Spinal cord (tissue), 9 donors: ENCODE measurements at regions not wholly inside any gene's neighbourhood (a gene's known extent, or its start where the extent isn't known, plus 50 kb on each side); places are given as distances from the start of the nearest gene placed in this dataset.
A peak's percentile ranks its signal among the peaks of the same experiment; 100 is the strongest.
"Not testable (repeated sequence)": the region's sequence is repeated elsewhere in the genome, so short reads cannot be mapped to it uniquely, and the experiment has no call there.

Source experiments
- DNase-seq, 6 donors: peaks; one replicate each; pipeline versions ENCODE4 v3.0.0 to v3.0.0-alpha.2; 2013 to 2015; ENCODE audit warnings: low spot score in 6 of 6, low read depth in 4 of 6
- H3K27ac ChIP-seq: one replicate; pipeline ENCODE4 v1.5.1; 2013; ENCODE audit warnings: low read depth, low read length, control low read depth
- H3K27me3 ChIP-seq: one replicate; pipeline ENCODE4 v1.6.1; 2013; ENCODE audit warnings: low read length; ENCODE audit not compliant: control insufficient read depth, insufficient read depth
- H3K36me3 ChIP-seq: one replicate; pipeline ENCODE4 v1.6.1; 2013; ENCODE audit warnings: low read length; ENCODE audit not compliant: control insufficient read depth, insufficient read depth
- H3K4me1 ChIP-seq: one replicate; pipeline ENCODE4 v1.6.1; 2013; ENCODE audit warnings: low read length; ENCODE audit not compliant: control insufficient read depth, insufficient read depth
- H3K4me3 ChIP-seq: one replicate; pipeline ENCODE4 v1.5.1; 2013; ENCODE audit warnings: low read depth, low read length, control low read depth
- H3K9me3 ChIP-seq: one replicate; pipeline ENCODE4 v1.6.1; 2013; ENCODE audit warnings: low read length; ENCODE audit not compliant: control insufficient read depth, insufficient read depth
- WGBS: methylation state at CpG from one replicate; pipeline ENCODE4 v1.1.5; 2013; ENCODE audit warnings: missing lambda C conversion rate; ENCODE audit not compliant: insufficient coverage; 5-methylcytosine and 5-hydroxymethylcytosine counted together
- donor health status: healthy.

- Histone ChIP-seq H3K4me3 (no peak overlapping the region), H3K9me3 (no peaks in the 10 kb centered on the region), H3K36me3 (no peaks in the 10 kb centered on the region), H3K27me3 (no peaks in the 10 kb centered on the region), H3K4me1 (no peaks in the 10 kb centered on the region), H3K27ac (no peak overlapping the region)
- no peak for DNase-seq
- 94% methylated on average over 2 of the region's 2 CpGs for WGBS
Measured at GRCh38 chr17:70929226-70929625, 759.9 kb downstream of the KCNJ2 start.

DNA sequence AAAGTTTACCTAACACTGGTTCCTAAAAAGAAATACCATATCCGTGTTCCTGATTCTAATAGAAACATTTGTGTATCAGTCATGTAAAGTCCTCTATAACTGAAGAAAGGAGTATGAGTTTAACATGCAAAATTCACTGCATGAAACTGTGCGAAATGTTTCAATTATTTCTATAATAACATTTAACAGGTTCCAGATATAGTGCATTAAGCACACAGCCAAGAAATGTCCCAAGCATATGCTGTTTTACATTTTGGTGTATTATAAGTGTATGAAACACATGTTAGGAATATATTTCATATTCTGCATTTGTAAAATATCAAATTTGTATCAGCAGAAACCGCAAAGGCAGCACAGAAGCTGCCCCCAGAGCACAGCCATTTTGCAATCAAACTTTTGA lies 764.9 kb downstream of the KCNJ2 start:
- WGBS = no CpG with 5 or more reads among the region's 3 CpGs
- Histone ChIP-seq H3K36me3 (no peaks in the 10 kb centered on the region), H3K4me1 (no peaks in the 10 kb centered on the region), H3K9me3 (no peaks in the 10 kb centered on the region), H3K4me3 (no peak overlapping the region), H3K27me3 (no peaks in the 10 kb centered on the region), H3K27ac (no peak overlapping the region)
- peak in 2 of 6 donors; percentile 7 to 72 for DNase-seq

GRCh38 chr17:70934835-70935234 lies 765.5 kb downstream of the KCNJ2 start:
- no peak overlapping the region for H3K4me3 ChIP-seq
- H3K9me3 ChIP-seq = no peaks in the 10 kb centered on the region
- no peaks in the 10 kb centered on the region for H3K4me1 ChIP-seq
- DNase-seq = no peak
- no peaks in the 10 kb centered on the region for H3K36me3 ChIP-seq
- H3K27ac ChIP-seq = no peak overlapping the region
- H3K27me3 ChIP-seq = no peaks in the 10 kb centered on the region

DNA sequence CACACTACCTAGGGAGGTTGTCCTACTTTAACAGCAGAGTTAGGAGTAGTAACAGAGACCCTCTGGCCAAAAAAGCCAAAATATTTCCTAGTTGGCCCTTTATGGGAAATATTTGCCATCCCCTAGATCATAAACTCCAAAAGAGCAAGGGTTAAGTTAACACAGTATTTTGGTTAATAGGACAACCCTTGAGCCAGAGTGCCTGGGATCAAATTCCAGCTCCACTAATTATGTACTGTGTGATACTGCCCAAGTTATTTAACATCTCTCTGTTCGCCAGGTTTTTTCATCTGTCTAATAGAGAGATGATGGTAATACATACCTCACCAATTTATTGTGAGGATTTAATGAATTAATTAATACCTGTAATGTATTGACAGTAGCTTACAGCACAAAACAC lies 767.4 kb downstream of the KCNJ2 start:
- Histone ChIP-seq H3K4me1 (no peaks in the 10 kb centered on the region), H3K27ac (no peak overlapping the region), H3K36me3 (no peaks in the 10 kb centered on the region), H3K9me3 (no peaks in the 10 kb centered on the region), H3K27me3 (no peaks in the 10 kb centered on the region), H3K4me3 (no peak overlapping the region)
- no CpG with 5 or more reads among the region's 1 CpG for WGBS
- no peak for DNase-seq

GRCh38 chr17:70938336-70938735 lies 769.0 kb downstream of the KCNJ2 start:
- no peak overlapping the region for H3K27ac ChIP-seq
- no peaks in the 10 kb centered on the region for H3K27me3 ChIP-seq
- WGBS = 69% methylated on average over 7 of the region's 7 CpGs
- H3K4me3 ChIP-seq = no peak overlapping the region
- H3K9me3 ChIP-seq = no peaks in the 10 kb centered on the region
- no peak for DNase-seq
- no peaks in the 10 kb centered on the region for H3K4me1 ChIP-seq
- no peaks in the 10 kb centered on the region for H3K36me3 ChIP-seq

GRCh38 chr17:70945386-70945785 lies 776.1 kb downstream of the KCNJ2 start:
- Histone ChIP-seq H3K27ac (no peak overlapping the region), H3K4me1 (no peaks in the 10 kb centered on the region), H3K9me3 (no peaks in the 10 kb centered on the region), H3K4me3 (no peak overlapping the region), H3K27me3 (no peaks in the 10 kb centered on the region), H3K36me3 (no peaks in the 10 kb centered on the region)
- peak in 1 of 6 donors; percentile 4 for DNase-seq
- WGBS = 100% methylated on average over 2 of the region's 5 CpGs

DNA sequence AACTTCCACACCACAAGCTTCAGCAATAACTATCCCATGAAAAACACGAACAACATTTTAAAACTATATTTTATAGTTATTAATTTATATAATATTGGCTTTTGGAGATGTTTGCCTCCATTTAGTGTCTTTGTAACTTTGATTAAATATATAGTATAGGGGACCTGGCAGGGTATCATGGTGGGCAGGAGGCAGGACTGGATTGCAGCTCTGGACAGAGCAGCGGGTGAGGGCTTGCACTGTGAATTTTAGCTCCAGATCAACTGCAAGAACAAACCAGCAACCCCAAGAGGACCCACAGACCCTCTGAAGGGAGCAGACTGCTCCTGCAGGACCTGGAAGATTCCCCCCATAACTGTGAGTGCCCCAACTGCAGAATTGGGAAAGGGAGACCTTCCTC lies 777.9 kb downstream of the KCNJ2 start:
- Histone ChIP-seq H3K9me3 (no peaks in the 10 kb centered on the region), H3K27ac (no peak overlapping the region), H3K4me1 (no peaks in the 10 kb centered on the region), H3K36me3 (no peaks in the 10 kb centered on the region), H3K4me3 (no peak overlapping the region), H3K27me3 (no peaks in the 10 kb centered on the region)
- DNase-seq = no peak
- WGBS = 100% methylated on average over 1 of the region's 2 CpGs

DNA sequence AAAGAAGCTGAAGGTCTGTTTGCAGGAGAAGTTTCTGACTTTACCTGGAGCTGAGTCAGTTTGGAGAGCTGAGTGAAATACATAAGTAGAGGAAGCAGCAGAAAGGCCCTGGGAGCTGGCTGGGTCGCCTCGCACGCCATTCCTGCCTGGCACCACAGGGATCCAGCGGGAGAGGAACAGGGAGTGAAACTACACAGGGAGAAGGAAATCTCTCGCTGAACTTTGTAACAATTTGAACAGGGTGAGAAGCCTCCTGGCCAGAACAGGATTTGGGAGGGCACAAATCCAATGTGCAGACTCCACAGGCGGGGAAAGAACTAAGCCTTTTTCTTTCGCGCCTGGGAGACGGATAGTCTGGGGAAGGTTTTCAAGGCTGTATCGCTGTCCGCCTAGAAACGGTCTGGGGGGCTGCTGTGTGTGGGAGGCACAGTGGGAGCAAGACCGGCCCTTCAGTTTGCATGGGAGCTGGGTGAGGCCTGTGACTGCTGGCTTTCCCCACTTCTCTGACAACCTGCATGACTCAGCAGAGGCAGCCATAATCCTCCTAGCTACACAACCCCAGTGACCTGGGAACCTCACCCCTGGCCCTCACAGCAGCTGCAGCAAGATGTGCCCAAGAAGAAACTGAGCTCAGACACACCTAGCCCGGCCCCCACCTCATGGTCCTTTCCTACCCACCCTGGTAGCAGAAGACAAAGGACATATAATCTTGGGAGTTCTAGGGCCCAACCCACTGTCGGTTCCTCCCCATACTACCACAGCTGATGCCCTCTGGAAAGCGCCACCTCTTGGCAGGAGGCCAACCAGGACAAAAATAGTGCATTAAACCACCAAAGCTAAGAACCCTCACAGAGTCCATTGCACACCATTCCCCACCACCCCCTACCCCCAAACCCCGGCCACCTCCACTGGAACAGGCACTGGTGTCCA lies 778.6 kb downstream of the KCNJ2 start:
- Histone ChIP-seq H3K4me1 (no peaks in the 10 kb centered on the region), H3K27me3 (no peaks in the 10 kb centered on the region), H3K36me3 (no peaks in the 10 kb centered on the region), H3K4me3 (no peak overlapping the region), H3K9me3 (no peaks in the 10 kb centered on the region), H3K27ac (no peak overlapping the region)
- WGBS = 97% methylated on average over 9 of the region's 17 CpGs
- no peak for DNase-seq

GRCh38 chr17:70953140-70953539 lies 783.8 kb downstream of the KCNJ2 start:
- no CpG with 5 or more reads among the region's 1 CpG for WGBS
- H3K9me3 ChIP-seq, H3K27me3 ChIP-seq, H3K4me3 ChIP-seq, H3K36me3 ChIP-seq, DNase-seq, H3K27ac ChIP-seq, H3K4me1 ChIP-seq: not testable (repeated sequence)

DNA sequence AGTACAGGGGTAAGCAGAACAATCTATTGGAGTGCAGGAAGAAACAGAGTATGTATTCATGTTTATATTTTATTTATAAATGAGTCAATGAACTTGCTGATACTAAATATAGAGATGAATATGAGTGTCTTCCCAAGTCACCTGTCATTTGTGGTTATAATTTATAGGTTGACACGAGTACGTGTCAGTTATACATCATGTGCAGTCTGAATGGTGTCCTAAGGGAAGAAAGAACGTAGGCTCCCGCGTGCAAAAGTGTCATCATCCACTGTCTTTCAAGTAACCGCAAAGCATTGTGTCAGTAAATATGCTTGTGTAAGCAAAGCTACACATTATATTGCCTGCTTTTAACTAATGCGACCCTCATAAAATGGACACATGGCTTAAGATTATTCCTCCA lies 786.1 kb downstream of the KCNJ2 start:
- DNase-seq = no peak
- Histone ChIP-seq H3K36me3 (no peaks in the 10 kb centered on the region), H3K4me1 (no peaks in the 10 kb centered on the region), H3K27ac (no peak overlapping the region), H3K9me3 (no peaks in the 10 kb centered on the region), H3K4me3 (no peak overlapping the region), H3K27me3 (no peaks in the 10 kb centered on the region)
- 53% methylated on average over 3 of the region's 7 CpGs for WGBS
